HG03175 (cell line): ENCODE measurements at regions not wholly inside any gene's neighbourhood (a gene's known extent, or its start where the extent isn't known, plus 50 kb on each side); places are given as distances from the start of the nearest gene placed in this dataset.
"Not testable (repeated sequence)": the region's sequence is repeated elsewhere in the genome, so short reads cannot be mapped to it uniquely, and the experiment has no call there.

ENCODE experiments used
- ATAC-seq: cut with Tn5 transposase; IDR thresholded peaks from one replicate; pipeline ENCODE4 v1.9.1; 2021; ENCODE audit warnings: mild to moderate bottlenecking, moderate library complexity; ENCODE audit not compliant: unreplicated experiment

DNA sequence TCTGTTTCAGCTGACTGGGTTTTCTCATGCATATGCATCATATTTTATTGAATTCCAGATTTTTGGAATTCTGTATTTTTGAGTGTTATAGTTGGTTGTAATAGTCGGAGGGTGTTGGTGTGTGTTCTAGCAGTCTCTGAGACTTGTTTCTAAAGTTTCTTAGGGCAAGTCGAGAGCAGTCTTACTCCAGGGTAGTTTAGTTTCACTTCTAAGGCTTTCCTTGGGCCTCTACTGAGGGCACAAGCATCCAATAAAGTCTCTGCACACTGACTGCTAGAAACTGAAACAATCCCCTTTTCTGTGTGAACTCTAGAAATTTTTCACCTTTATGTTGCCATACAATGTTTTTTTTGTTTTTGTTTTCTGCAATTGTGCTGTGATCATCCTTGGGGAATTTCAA, 663.7 kb upstream of the LRATD1 start:
- no peak for ATAC-seq

DNA sequence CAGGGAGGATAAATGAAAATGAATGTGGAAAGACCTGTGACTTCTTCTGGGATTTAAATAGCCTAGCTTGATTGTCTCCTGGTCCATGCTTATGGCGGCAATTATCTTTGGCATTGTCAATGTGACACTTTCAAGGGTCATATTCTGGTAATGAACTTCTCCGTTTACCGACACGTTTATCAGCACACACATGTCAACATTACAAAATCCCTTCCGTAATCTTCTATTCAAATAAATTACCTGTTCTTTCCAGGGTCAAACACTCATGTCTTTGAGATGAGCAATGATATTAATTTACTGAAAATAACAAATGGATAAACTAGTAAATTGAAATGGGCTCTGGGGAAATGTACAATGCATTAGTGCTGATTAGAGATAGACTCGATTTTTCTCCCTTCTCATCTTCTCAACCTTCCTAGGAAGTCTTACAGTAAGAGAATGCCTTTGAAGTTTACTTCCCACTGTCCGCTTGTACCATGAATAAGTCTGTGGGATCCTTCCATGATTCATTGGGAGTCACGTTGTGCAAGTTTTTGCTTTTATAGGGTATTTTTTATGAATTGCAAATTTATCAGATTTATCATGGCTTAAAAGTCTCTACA, 646.3 kb upstream of the LRATD1 start:
- no peak for ATAC-seq

DNA sequence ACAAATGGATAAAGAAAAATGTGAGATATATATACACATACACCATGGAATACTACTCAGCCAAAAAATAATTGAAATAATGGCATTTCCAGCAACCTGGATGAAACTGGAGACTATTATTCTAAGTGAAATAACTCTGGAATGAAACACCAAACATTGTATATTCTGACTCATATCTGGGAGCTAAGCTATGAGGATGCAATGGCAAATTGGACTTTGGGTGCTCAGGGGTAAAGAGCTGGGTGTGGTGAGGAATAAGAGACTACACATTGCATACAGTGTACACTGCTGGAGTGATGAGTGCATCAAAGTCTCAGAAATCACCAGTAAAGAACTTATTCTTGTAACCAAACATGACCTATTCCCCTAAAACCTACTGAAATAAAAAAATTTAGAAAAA, 636.0 kb upstream of the LRATD1 start:
- no peak for ATAC-seq

DNA sequence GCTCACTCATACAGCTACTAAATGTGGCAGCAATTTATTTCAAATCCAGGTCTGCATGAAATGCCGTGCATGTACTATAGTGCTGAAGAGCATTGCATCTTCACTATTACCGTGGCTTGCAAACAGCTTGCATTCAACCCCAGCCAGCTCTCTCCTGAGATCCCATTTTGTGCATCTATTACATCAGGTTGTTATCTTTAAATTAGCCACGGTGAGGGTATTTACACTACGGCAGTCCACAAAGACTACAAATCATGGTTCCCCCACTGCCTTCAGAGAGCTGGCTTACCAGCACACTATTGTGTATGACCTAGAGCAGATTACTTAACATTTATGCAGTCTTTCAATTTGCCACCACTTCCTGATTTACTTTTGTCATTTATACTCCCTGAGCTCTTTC, 621.3 kb upstream of the LRATD1 start:
- ATAC-seq: no peak

DNA sequence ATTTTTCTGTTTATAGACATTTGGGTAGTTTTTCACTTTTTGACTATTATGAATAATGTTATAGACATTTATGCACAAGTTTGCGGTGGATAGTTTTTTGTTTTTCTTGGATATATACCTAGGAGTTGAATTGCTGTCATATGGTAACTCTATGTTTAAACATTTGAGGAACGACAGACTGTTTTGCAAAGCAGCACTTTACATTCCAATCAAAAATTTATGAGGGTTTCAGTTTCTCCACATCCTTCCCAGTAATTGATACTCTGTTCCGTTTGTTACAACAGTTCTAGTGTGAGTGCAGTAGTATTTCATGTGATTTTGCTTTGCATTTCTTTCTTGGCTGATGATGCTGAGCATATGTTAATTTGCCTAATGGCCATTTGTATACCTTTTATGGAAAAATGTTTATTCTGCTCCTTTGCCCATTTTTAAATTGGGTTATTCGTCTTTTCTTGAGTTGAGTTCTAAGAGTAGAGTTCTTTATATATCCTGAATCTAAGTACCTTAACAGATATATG, 617.3 kb upstream of the LRATD1 start:
- ATAC-seq: no peak

DNA sequence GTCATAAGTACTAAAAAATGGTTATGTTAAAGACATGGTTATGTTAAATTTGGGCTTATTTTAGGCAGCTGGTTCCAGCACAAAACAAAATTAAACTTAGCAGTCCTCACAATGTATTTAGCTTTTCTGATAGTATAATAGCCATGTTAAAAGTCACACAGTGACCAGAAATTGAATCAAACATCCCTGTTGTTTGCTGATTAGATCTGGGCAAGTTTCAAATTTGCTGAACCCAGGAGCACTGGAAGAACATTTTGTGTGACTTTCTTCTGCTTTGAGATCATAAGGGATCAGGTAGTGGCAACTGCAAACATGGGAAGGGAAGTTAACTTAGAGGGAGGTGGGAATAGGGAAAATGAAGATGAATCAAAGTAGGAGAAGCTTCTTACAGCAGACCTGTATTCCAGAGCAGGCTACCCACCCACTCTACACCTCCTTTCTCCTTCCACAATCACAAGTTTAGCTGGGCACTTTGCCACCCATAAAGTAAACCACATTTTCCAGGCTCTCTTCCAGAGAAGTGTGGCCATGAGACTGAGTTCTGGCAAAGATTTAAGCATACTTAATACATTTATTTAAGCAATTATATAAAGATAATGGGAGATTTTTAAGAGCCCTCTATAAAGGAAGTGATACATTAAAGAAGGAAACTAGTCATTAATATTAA, 616.1 kb upstream of the LRATD1 start:
- ATAC-seq: no peak

DNA sequence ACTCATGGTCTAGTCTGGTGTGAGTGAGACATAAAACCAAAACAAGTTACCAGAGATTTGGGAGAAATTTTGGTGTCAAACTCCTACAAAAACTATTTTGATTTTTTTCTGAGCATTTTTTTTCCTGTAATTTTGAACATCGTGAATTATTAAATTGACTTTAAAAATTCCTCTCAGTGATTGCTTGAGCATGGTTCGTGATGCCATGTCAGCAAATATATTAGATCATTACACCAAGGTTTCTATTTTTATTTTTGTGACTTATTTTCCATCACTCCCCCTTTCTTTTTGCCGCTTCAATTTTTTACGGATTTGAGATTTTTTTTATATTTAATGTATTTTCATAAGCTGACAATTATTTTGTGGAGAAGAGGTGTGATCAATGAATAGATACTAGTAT, 613.9 kb upstream of the LRATD1 start:
- no peak for ATAC-seq

DNA sequence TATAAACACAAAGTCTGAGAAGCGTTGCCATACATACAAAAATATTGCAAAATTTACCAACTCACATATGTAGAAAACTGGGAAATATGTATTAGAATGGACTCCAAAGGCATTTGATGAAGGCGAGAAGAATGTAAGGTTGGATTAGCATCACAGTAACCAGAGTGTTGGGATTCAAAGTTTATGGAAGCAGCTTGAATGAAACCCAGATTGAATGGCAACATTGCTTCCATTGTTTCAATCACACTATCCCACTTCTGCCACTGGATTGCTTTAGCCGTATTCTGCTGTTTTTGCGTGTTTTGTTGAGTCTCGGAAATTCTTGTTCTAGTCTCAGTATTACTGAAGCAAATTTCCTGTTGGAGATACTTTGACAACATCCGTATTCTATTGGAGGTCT, 609.0 kb upstream of the LRATD1 start:
- ATAC-seq: no peak

DNA sequence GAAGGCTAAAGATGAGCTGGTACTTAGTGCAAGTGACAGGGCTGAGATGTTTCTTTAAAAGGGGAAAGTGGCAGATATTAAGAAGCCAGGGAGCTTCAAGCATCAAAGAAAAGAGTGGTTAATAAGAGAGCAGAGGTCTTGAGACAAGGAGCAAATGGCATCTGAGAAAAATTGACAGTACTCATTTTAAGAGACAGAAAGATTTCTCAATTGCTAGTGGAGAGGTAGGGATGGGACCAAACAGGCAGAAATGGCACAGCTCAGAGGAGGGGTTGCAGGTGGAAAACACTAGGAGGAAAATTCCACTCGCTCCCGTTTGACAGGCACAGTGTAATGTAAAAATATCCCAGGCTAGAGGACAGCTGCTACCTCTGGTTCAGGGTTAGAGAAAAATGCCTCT, 593.4 kb upstream of the LRATD1 start:
- ATAC-seq: no peak

DNA sequence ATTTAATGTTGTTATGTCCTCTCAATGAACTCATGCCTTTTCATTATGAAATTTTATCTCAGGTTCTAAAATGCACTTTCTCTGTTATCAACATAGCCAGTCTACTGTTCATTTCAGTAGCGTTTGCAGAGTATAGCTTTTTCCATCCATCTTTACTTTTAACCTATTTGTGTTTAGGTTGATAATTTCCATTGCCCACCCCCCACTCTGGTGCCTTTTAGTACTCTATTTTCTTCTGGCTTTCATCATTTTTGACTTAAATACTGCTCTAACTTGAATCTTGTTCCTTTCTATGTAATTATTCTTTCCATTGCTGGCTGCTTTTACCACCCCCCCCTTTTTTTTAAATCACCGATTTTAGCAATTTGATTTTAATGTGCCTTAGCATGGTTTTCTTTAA, 585.0 kb upstream of the LRATD1 start:
- no peak for ATAC-seq

DNA sequence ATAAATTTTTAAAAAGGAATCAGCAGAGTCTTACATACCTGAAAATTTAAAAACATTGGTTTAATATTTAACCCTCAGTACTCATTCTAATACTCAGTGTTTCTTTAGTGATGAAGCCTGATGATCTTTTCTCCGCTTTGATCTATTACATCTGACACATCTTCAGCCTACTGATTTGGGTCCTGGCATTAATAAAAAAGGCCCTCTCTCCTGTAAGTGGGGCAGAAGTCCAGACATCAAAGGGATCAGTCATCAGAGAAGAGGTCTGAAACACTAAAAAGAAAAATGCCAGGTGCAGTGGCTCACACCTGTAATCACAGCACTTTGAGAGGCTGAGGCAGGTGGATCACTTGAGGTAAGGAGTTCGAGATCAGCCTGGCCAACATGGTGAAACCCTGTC, 581.1 kb upstream of the LRATD1 start:
- no peak for ATAC-seq

DNA sequence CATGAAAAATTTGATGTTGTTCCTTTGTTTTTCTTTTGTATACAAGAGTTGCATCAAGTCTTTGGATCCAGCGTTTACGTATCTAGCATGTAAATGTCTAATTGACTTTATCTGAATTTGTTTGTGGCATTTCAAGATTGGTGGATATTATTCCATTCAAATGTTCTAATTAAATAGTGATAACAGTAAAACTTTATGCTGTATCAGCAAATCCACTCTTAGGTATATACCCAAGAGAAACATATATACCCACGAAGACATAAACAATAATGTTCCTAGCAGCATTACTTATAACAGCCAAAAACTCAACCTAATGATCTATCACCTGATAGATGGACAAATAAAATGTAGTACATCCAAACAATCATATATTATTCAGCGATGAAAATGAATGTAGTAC, 579.4 kb upstream of the LRATD1 start:
- no peak for ATAC-seq

DNA sequence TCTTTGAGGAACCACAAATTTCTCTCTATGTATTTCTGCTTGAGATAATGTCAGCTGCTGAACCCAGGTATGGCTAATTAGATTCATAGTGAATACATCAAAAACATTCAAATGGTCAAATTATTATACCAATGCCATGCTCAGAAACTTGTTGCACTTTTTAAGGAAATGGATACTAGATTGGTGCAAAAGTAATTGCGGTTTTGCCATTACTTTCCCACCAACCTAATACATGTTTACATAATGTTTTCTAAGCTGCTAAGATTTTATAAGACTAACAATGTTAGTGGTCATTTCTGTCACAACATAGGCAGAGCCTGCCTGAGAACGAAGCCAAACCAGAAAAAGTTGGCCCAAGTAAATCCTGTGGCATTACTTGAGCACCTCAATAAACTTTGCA, 568.2 kb upstream of the LRATD1 start:
- no peak for ATAC-seq

DNA sequence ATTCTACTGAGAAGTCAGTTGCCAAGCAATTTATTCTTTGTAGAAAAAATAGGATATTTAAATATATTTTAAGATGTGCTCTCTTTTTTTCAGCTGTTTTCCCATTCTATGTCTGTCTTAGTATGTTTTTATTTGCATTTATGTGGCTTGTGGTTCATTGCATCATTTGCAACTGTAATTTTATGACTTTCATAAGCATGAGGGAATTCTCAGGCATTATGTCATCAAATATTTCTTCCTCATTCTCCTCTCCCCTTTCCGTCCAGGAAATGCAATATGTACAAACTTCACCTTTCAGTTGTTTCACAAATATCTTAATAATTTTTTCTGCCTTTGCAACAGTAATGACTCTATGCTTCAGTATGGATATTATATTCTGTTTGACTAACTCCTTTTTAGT, 560.2 kb upstream of the LRATD1 start:
- no peak for ATAC-seq

DNA sequence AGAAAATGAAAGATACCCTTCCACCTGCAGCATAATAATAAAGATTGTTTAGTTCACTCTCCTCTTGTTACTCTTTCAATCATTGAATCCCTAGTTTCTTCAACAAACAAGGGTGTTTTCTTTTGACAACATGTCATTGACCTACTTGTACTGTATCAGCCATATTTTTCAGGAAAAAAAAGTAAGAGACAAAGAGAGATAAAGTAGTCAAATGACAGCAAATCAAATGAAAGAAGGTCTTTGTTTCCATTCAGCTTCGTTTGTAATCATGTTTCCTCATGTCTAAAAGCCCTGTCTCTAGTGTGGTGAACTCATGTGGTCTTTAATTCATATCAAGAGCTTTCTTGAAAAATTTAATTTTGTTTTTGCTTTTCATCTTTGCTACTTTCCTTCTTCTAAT, 557.8 kb upstream of the LRATD1 start:
- no peak for ATAC-seq

DNA sequence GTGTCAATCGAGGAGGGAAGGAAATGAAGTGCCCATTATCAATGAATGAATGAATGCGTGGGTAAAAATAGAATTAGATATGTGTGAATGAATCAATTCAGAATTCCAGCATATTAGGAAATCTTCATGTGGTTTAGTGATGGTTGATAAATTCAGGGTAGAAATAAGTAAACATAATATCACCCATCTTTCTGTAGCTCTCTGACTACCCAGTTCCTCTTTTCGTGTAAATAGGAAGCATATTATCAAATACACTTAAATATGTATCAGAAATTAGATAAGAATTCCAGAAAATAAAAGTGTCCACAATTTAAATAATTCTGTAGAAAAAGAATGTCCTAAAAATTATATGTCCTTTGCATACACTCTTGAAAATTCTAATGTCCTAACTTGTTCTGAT, 552.9 kb upstream of the LRATD1 start:
- ATAC-seq: no peak

DNA sequence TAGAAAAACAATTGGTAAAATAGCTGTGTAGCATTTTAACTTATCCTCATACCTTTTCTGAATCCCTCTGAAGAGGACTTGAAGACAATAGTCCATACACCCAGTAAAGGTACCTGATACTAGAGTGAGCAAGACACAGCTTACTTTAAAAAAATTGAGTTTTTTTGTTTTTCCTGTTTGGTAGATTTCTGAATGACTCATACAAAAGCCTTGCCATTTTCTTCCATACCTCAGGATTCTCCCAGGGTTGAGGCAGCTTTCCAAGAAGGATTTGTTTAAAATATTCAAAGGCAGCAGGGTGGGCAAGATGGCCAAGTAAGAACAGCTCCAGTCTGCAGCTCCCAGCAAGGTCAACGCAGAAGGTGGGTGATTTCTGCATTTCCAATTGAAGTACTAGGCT, 551.0 kb upstream of the LRATD1 start:
- no peak for ATAC-seq

DNA sequence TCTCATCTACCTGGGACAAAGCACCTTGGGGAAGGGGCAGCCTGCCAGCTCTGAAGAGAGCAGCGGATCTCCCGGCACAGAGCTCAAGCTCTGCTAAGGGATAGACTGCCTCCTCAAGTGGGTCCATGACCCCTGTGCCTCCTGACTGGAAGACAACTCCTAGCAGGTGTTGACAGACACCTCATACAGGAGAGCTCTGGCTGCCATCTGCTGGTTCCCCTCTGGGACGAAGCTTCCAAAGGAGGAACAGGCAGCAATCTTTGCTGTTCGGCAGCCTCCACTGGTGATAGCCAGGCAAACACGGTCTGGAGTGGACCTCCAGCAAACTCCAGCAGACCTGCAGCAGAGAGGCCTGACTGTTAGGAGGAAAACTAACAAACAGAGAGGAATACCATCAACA, 549.9 kb upstream of the LRATD1 start:
- ATAC-seq: no peak

DNA sequence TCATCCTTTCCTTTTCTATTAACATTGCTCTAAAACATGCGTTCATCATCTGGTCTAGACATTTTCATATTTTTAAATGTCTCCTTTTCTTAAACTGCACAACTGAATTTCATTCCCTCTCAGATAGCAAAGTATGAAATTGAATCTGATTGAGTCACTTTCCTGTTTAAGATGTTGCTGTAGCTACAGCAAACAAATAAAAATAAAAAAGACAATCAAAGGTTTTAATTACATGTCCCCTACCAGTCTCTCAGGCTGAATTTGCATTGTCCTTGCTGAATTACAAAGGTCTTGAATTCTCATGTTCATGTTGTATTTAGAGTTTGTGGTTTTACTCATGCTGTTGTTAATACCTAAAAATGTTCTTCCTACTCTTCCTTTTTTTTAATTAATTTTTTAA, 537.9 kb upstream of the LRATD1 start:
- ATAC-seq: no peak

DNA sequence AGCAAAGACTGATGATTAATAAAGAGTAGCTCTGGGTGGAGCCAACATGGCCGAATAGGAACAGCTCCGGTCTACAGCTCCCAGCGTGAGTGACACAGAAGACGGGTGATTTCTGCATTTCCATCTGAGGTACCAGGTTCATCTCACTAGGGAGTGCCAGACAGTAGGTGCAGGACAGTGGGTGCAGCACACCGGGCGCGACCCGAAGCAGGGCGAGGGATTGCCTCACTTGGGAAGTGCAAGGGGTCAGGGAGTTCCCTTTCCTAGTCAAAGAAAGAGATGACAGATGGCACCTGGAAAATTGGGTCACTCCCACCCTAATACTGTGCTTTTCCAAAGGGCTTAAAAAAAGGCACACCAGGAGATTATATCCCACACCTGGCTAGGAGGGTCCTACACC, 533.4 kb upstream of the LRATD1 start:
- ATAC-seq: not testable (repeated sequence)

DNA sequence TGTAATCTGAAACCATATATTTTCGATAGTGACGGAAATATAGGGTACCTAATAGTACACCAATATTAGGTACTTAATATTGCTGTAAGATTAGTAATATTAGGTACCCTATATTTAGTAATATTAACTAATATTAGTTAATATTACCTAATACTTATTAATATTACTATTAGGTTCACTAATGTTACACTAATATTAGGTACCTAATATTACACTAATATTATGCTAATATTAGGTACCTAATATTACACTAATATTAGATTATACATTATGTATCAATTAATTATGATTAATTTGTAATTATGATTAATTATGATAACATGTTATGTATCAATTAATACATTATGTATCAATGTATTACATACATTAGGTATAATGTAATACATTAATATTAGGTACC, 518.2 kb upstream of the LRATD1 start:
- no peak for ATAC-seq

DNA sequence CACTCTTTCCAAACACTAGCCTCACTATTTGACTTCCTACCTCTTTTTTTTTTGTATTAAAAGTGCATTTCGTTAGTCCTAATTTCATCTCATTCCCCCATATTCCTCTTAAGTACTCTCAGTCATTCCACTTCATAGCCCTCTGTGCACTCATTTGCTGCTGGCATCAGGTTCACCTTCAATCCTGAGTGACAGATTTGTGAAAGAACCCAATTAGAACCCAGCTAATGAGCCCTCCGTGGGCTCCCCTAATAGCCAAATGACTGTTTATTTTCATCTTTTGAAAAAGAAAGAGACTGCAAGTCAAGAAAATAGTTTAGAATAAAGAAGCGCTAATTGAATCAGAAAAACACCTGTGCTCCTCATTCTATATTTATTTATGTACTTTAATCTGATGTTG, 512.1 kb upstream of the LRATD1 start:
- ATAC-seq: no peak
